B cell (primary cell): ENCODE measurements at regions not wholly inside any gene's neighbourhood (a gene's known extent, or its start where the extent isn't known, plus 50 kb on each side); places are given as distances from the start of the nearest gene placed in this dataset.

ENCODE experiments used
- ATAC-seq: fragments of 200-7000 bp; cut with Tn5 transposase; one replicate; pipeline ENCODE4 v1.10.0; 2021; ENCODE audit warnings: low read depth, mild to moderate bottlenecking, moderate number of reproducible peaks, moderate library complexity
- CTCF ChIA-PET: fragments of 350-600 bp; sonication (Branson Sonifier 250); formaldehyde crosslinking; loops from one replicate; lab custom pipeline; 2021; ENCODE audit warnings: antibody characterized with exemption, inconsistent platforms; lab: Charles Lee
- POLR2A ChIA-PET: fragments of 350-600 bp; sonication (Branson Sonifier 250); formaldehyde crosslinking; loops from one replicate; lab custom pipeline; 2021; ENCODE audit warnings: antibody characterized with exemption; lab: Charles Lee
- DNase-seq: peaks from one replicate; pipeline ENCODE4 v3.0.0; 2013
- H2AFZ ChIP-seq: 2 replicates; pipeline ENCODE4 v1.6.1; 2012; ENCODE audit warnings: mild to moderate bottlenecking, low read depth, low read length; ENCODE audit not compliant: insufficient read depth, poor library complexity, severe bottlenecking
- H3K27ac ChIP-seq, 2 donors: 1 replicate in 1 of 2; 2 replicates in 1 of 2; pipeline ENCODE4 v1.5.1; 2012 to 2013; ENCODE audit warnings: low read length in 2 of 2, mild to moderate bottlenecking in 2 of 2, moderate library complexity in 1 of 2
- H3K27me3 ChIP-seq, 4 experiments: fragments of 200-600 bp in 1 of 4; sonication (generic) in 1 of 4; replicated peaks in 1 of 4; 1 replicate in 2 of 4; 2 replicates in 2 of 4; pipeline versions ENCODE4 v1.6.1 to v1.7.0; 2013 to 2016; ENCODE audit warnings: low read length in 3 of 4, mild to moderate bottlenecking in 2 of 4, mixed read lengths in 1 of 4, moderate library complexity in 1 of 4; ENCODE audit not compliant: insufficient read depth in 4 of 4, control insufficient read depth in 3 of 4; ENCODE audit errors: control extremely low read depth in 1 of 4
- H3K36me3 ChIP-seq, 2 experiments: replicated peaks in 1 of 2; 1 replicate in 1 of 2; 2 replicates in 1 of 2; pipeline versions ENCODE4 v1.6.1 to v1.7.1; 2013; ENCODE audit warnings: low read length in 1 of 2; ENCODE audit not compliant: insufficient read depth in 2 of 2, control insufficient read depth in 1 of 2; ENCODE audit errors: control extremely low read depth in 1 of 2, extremely low read depth in 1 of 2
- H3K4me1 ChIP-seq, 2 donors: fragments of 200-600 bp in 1 of 2; sonication (generic) in 1 of 2; 1 replicate in 1 of 2; 2 replicates in 1 of 2; pipeline versions ENCODE4 v1.5.1 to v1.6.1; 2013 to 2017; ENCODE audit warnings: low read length in 2 of 2; ENCODE audit not compliant: control insufficient read depth in 2 of 2, insufficient read depth in 2 of 2
- H3K4me2 ChIP-seq: replicated peaks from 2 replicates; pipeline ENCODE3; 2012; ENCODE audit warnings: mild to moderate bottlenecking, low read depth, low read length; ENCODE audit not compliant: poor library complexity, severe bottlenecking
- H3K4me3 ChIP-seq, 5 experiments: fragments of 200-600 bp in 1 of 5; sonication (generic) in 1 of 5; 1 replicate in 3 of 5; 2 replicates in 2 of 5; pipeline versions ENCODE4 v1.5.1 to v1.7.0; 2011 to 2016; ENCODE audit warnings: low read length in 4 of 5, mild to moderate bottlenecking in 4 of 5, low read depth in 2 of 5, control low read depth in 1 of 5, moderate library complexity in 1 of 5; ENCODE audit not compliant: insufficient read depth in 1 of 5; ENCODE audit errors: control extremely low read depth in 1 of 5, extremely low read depth in 1 of 5
- H3K79me2 ChIP-seq: fragments of 200-600 bp; sonication (generic); one replicate; pipeline ENCODE4 v1.6.0; 2016; ENCODE audit warnings: low read length; ENCODE audit not compliant: control insufficient read depth, insufficient read depth
- H3K9ac ChIP-seq: fragments of 200-600 bp; sonication (generic); 2 replicates; pipeline ENCODE4 v1.6.1; 2017; ENCODE audit warnings: mild to moderate bottlenecking, low read length, moderate library complexity
- H3K9me3 ChIP-seq, 3 donors: one replicate each; pipeline versions ENCODE4 v1.6.1 to v1.7.1; 2013; ENCODE audit warnings: low read length in 2 of 3; ENCODE audit not compliant: control insufficient read depth in 2 of 3, insufficient read depth in 1 of 3; ENCODE audit errors: control extremely low read depth in 1 of 3
- H4K20me1 ChIP-seq: 2 replicates; pipeline ENCODE4 v1.6.0; 2012; ENCODE audit warnings: mild to moderate bottlenecking, low read length; ENCODE audit not compliant: insufficient read depth, control insufficient read depth, poor library complexity, severe bottlenecking
- H3K27ac Mint-ChIP-seq: one replicate; pipeline ENCODE4 v1.8.0; 2021; ENCODE audit warnings: mixed read lengths
- H3K27me3 Mint-ChIP-seq: one replicate; pipeline ENCODE4 v1.8.0; 2021; ENCODE audit warnings: mixed read lengths
- H3K4me1 Mint-ChIP-seq: one replicate; pipeline ENCODE4 v1.8.0; 2021; ENCODE audit warnings: mixed read lengths
- H3K4me3 Mint-ChIP-seq: one replicate; pipeline ENCODE4 v1.8.0; 2021; ENCODE audit warnings: mixed read lengths
- H3K9me3 Mint-ChIP-seq: one replicate; pipeline ENCODE4 v1.8.0; 2022; ENCODE audit warnings: mixed read lengths; ENCODE audit not compliant: insufficient read depth
- CTCF ChIP-seq: fragments of 200-600 bp; IDR thresholded peaks from one replicate; pipeline ENCODE4 v1.8.0; 2022; ENCODE audit warnings: antibody characterized with exemption, mild to moderate bottlenecking
- EZH2 ChIP-seq: IDR thresholded peaks from 2 replicates; pipeline ENCODE4 v1.6.1; 2012; ENCODE audit warnings: borderline replicate concordance, low read depth, mild to moderate bottlenecking, moderate library complexity, low read length; ENCODE audit not compliant: insufficient read depth, poor library complexity, severe bottlenecking
- WGBS: methylation state at CpG from one replicate; pipeline ENCODE4 v1.1.5; 2013; ENCODE audit warnings: missing lambda C conversion rate; ENCODE audit not compliant: insufficient coverage; 5-methylcytosine and 5-hydroxymethylcytosine counted together
- intact Hi-C: fragments of 100-400 bp; cut with micrococcal nuclease; formaldehyde crosslinking; loops from one replicate; pipeline ENCODE4 v1.10.0; 2022

- intact Hi-C loops, result no loop called here
- Histone ChIP-seq H4K20me1 (no peaks in the 10 kb centered on the region), H3K9me3 (no peaks in the 10 kb centered on the region), H3K4me3 (no peak overlapping the region), H3K27ac (no peak overlapping the region), H3K4me2 (no peak overlapping the region), H2AFZ (no peak overlapping the region), H3K79me2 (no peaks in the 10 kb centered on the region), H3K36me3 (no peaks in the 10 kb centered on the region), H3K9ac (no peak overlapping the region), H3K4me1 (no peaks in the 10 kb centered on the region), H3K27me3 (no peaks in the 10 kb centered on the region)
- ATAC-seq (no peak), DNase-seq (no peak)
- Mint-ChIP-seq H3K9me3 (no peaks in the 10 kb centered on the region), H3K4me1 (no peaks in the 10 kb centered on the region), H3K27me3 (peaks cover 4% of the 10 kb centered on the region), H3K4me3 (no peak overlapping the region), H3K27ac (no peak overlapping the region)
- TF ChIP-seq EZH2, result no peak
- ChIA-PET POLR2A (no interaction called here), CTCF (no interaction called here)
- WGBS, result 93% methylated on average over 4 of the region's 6 CpGs
These were observed 218.6 kb upstream of the PLXNA2 start for GRCh38 chr1:208462761-208463160.

- Histone ChIP-seq H3K36me3 (no peaks in the 10 kb centered on the region), H3K4me3 (no peak overlapping the region), H4K20me1 (no peaks in the 10 kb centered on the region), H3K9me3 (no peaks in the 10 kb centered on the region), H3K27me3 (no peaks in the 10 kb centered on the region), H3K4me1 (no peaks in the 10 kb centered on the region), H3K4me2 (no peak overlapping the region), H2AFZ (no peak overlapping the region), H3K79me2 (no peaks in the 10 kb centered on the region), H3K9ac (no peak overlapping the region), H3K27ac (no peak overlapping the region)
- Mint-ChIP-seq H3K4me3 (no peak overlapping the region), H3K27me3 (peaks cover 4% of the 10 kb centered on the region), H3K4me1 (no peaks in the 10 kb centered on the region), H3K9me3 (no peaks in the 10 kb centered on the region), H3K27ac (no peak overlapping the region)
- CTCF ChIA-PET, result interaction anchor here (0.7 kb wide), 1 partner anchor 350 kb away, joined by 4 read pairs; no protein-coding TSS in a partner anchor
- POLR2A ChIA-PET, result no interaction called here
- 80% methylated on average over 1 of the region's 3 CpGs for WGBS
- ATAC-seq, result no peak
- no peak for DNase-seq
- no peak for TF ChIP-seq CTCF
- no peak for TF ChIP-seq EZH2
- intact Hi-C loops, result no loop called here
These were observed 221.1 kb upstream of the PLXNA2 start for GRCh38 chr1:208465266-208465665.
